MM.1S (cell line): ENCODE measurements at regions not wholly inside any gene's neighbourhood (a gene's known extent, or its start where the extent isn't known, plus 50 kb on each side); places are given as distances from the start of the nearest gene placed in this dataset.

Source experiments
- EZH2 ChIP-seq: fragments of 300-600 bp; sonication (generic); optimal IDR thresholded peaks from 2 replicates; pipeline ENCODE3; 2017; ENCODE audit warnings: low read depth, mild to moderate bottlenecking, antibody characterized with exemption, low read length, mixed read lengths
- EZH2phosphoT487 ChIP-seq: fragments of 300-600 bp; sonication (generic); IDR thresholded peaks from 2 replicates; pipeline ENCODE4 v1.6.1; 2018; ENCODE audit warnings: antibody characterized with exemption, low read length
- TF ChIP-seq, protein P1 (sequence below): fragments of 300-600 bp; sonication (generic); IDR thresholded peaks from 2 replicates; pipeline ENCODE4 v1.5.1; 2016; ENCODE audit warnings: antibody characterized with exemption, low read length, mixed read lengths

DNA sequence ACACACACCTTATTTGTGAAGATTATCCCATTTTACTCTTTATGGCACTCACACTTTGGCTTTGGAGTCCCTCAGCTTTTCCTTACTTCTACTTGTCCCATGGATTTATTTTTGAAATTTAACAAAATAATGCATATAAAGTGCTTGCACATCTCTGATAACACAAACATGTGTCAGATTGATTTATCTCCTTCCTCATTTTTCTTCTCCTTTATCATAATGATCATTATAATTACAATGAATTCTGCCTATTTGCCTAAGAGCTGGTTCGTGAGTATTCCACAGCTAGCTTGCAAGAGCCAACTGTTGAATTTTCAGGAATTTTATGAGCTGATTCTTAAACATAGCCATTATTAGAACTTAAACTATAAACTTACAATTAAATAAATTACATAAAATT lies 347.7 kb downstream of the CHSY3 start:
- TF ChIP-seq, protein P1, sequence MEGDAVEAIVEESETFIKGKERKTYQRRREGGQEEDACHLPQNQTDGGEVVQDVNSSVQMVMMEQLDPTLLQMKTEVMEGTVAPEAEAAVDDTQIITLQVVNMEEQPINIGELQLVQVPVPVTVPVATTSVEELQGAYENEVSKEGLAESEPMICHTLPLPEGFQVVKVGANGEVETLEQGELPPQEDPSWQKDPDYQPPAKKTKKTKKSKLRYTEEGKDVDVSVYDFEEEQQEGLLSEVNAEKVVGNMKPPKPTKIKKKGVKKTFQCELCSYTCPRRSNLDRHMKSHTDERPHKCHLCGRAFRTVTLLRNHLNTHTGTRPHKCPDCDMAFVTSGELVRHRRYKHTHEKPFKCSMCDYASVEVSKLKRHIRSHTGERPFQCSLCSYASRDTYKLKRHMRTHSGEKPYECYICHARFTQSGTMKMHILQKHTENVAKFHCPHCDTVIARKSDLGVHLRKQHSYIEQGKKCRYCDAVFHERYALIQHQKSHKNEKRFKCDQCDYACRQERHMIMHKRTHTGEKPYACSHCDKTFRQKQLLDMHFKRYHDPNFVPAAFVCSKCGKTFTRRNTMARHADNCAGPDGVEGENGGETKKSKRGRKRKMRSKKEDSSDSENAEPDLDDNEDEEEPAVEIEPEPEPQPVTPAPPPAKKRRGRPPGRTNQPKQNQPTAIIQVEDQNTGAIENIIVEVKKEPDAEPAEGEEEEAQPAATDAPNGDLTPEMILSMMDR: no peak
- no peak for TF ChIP-seq EZH2
- TF ChIP-seq EZH2phosphoT487: no peak
